H7 (cell line): ENCODE measurements at regions not wholly inside any gene's neighbourhood (a gene's known extent, or its start where the extent isn't known, plus 50 kb on each side); places are given as distances from the start of the nearest gene placed in this dataset.
"Not testable (repeated sequence)": the region's sequence is repeated elsewhere in the genome, so short reads cannot be mapped to it uniquely, and the experiment has no call there.

Source experiments
- DNase-seq: peaks from one replicate; pipeline ENCODE4 v3.0.0; 2012
- H3K27me3 ChIP-seq: 2 replicates; pipeline ENCODE4 v1.6.0; 2011; ENCODE audit warnings: mild to moderate bottlenecking, low read length; ENCODE audit not compliant: control insufficient read depth, insufficient read depth
- H3K36me3 ChIP-seq: replicated peaks from 2 replicates; pipeline ENCODE4 v1.5.1; 2011; ENCODE audit warnings: low read length; ENCODE audit not compliant: control insufficient read depth, insufficient read depth
- H3K4me3 ChIP-seq: 2 replicates; pipeline ENCODE4 v1.5.1; 2011; ENCODE audit warnings: low read depth, mild to moderate bottlenecking, control low read depth, low read length, moderate library complexity; ENCODE audit not compliant: insufficient read depth

GRCh38 chr1:149674921-149675320 lies 91.3 kb downstream of the PPIAL4C start:
- H3K27me3 ChIP-seq, H3K4me3 ChIP-seq, H3K36me3 ChIP-seq, DNase-seq: not testable (repeated sequence)

- not testable (repeated sequence) for DNase-seq, H3K27me3 ChIP-seq, H3K36me3 ChIP-seq, H3K4me3 ChIP-seq
Observed at GRCh38 chr1:149677359-149677758, 93.7 kb downstream of the PPIAL4C start.

DNA sequence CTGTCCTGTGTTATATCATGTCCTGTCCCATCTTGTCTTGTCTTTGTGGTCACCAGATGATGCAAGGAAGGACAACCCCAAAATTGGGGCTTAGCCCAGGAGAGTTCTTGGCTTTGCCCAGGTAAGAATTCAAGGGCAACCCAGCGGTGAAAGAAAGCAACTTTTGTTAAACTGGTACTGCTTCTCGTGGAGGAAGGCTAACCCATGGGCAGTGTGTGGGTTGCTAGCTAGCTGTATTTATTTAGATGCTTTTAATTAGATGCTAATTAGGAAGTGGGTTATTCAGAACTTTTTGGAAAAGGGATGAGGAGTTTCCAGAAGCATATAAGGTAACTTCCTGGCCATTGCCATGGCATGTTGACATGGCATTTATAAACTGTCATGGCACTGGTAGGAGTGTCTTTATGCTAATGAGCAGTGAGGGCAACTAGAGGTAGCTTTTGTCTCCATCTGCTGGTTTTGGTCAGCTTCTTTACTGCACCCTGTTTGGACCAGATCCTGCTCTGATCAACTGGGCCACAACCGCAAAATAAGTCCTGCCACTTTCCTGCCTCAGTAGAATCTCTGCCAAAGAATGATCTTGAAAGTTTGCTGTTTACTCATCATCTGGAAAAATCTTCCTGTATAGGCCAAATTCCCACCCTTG lies 95.8 kb upstream of the FCGR1A start:
- H3K4me3 ChIP-seq, H3K27me3 ChIP-seq, H3K36me3 ChIP-seq, DNase-seq: not testable (repeated sequence)

DNA sequence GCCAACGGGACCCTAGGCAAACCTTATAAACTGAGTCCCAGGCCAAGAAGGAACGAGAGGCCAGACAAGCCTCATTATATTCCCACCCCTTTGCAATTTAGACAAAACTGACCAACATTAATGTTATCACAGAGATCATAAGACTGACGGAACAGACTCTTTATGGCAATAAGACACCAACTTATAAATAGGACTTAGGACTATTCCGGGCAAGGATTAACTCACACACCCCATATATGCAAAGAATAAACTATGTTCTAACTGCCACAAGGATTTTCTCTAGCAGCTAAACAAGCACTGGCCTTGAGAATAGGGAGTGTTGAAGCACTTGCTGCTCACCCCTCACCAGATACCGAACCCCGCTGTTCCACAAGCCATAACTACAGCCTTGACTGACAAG lies 91.1 kb upstream of the FCGR1A start:
- H3K36me3 ChIP-seq, H3K27me3 ChIP-seq, DNase-seq, H3K4me3 ChIP-seq: not testable (repeated sequence)

DNA sequence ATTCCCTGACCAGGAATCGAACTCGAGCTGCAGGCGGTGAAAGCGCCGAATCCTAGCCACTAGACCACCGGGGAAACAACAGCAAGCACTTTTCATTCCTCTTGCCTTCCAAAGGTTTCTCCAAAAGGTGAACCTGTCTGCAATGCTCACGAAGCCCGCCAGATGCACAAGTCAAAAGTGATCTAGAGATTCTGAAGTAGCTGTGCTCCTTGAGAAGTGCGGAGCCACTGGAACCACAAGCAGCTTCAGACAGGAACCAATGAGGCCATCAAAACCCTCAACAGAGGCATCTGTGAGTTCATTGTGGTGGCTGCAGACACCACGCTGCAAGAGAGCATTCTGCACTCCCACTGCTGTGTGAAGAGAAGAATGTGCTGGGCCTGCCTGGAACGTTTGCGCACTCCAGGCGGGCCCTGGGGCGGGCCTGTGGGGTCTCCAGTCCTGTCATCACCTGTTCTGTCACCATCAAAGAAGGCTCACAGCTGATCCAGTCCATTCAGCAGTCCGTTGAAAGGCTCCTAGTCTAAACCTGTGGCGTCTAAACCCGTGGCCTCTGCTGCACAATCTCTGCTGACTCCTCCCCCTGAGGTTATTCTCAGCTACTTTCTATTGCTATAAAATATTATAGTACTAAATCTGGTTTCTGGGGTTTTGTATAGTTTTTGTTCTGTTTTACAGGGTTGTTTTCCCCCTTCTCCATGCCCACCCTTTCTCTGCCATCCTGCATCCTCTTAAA lies 89.5 kb upstream of the FCGR1A start:
- H3K4me3 ChIP-seq, DNase-seq, H3K27me3 ChIP-seq, H3K36me3 ChIP-seq: not testable (repeated sequence)

GRCh38 chr1:149695066-149695465 lies 87.4 kb upstream of the FCGR1A start:
- not testable (repeated sequence) for DNase-seq, H3K36me3 ChIP-seq, H3K27me3 ChIP-seq, H3K4me3 ChIP-seq

GRCh38 chr1:149700220-149700619 lies 82.3 kb upstream of the FCGR1A start:
- H3K4me3 ChIP-seq, H3K27me3 ChIP-seq, DNase-seq, H3K36me3 ChIP-seq: not testable (repeated sequence)

GRCh38 chr1:149700677-149701567 lies 81.6 kb upstream of the FCGR1A start:
- not testable (repeated sequence) for DNase-seq, H3K4me3 ChIP-seq, H3K27me3 ChIP-seq, H3K36me3 ChIP-seq

- not testable (repeated sequence) for H3K36me3 ChIP-seq, H3K27me3 ChIP-seq
- H3K4me3 ChIP-seq, result peak overlapping the region; percentile 32
- peak; percentile 22 for DNase-seq
Observed at GRCh38 chr1:149708192-149708853, 74.2 kb upstream of the FCGR1A start.

- peak overlapping the region; percentile 31 for H3K4me3 ChIP-seq
Observed at GRCh38 chr1:149711651-149712050, 70.8 kb upstream of the FCGR1A start.

GRCh38 chr1:149712154-149712927 lies 70.2 kb upstream of the FCGR1A start:
- peak overlapping the region; percentile 58 for H3K4me3 ChIP-seq
- DNase-seq, result peak; percentile 6
- not testable (repeated sequence) for H3K36me3 ChIP-seq, H3K27me3 ChIP-seq

More at GRCh38 chr1:149711651-149712050, 70.8 kb upstream of the FCGR1A start:
- not testable (repeated sequence) for H3K36me3 ChIP-seq, H3K27me3 ChIP-seq, DNase-seq

DNA sequence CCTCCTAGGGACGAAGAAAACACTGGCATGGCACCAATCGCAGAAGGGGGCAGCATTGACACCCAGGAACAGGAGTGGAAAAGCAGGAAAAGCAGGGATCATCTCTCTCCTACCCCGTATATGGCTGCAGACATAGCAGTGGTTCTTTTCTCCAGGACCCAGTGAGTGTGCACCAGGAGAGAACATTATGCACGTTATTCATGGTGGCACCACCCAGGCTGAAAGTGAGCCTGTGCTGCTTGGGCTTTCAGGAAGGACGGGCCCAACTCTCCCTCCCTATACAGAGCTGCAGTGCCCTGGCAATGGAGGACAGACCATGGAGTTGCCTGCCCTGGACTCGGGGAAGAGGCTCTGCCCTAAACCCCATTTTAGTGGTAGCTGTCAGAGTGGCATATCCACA lies 69.0 kb upstream of the FCGR1A start:
- peak overlapping the region; percentile 34; the same call in 1 of the 2 replicates for H3K4me3 ChIP-seq
- DNase-seq, H3K27me3 ChIP-seq, H3K36me3 ChIP-seq: not testable (repeated sequence)

- not testable (repeated sequence) for H3K4me3 ChIP-seq, H3K36me3 ChIP-seq, H3K27me3 ChIP-seq, DNase-seq
Observed at GRCh38 chr1:149713952-149714351, 68.5 kb upstream of the FCGR1A start.
